ENCODE measurements at regions not wholly inside any gene's neighbourhood (a gene's known extent, or its start where the extent isn't known, plus 50 kb on each side); places are given as distances from the start of the nearest gene placed in this dataset.
A peak's percentile ranks its signal among the peaks of the same experiment; 100 is the strongest.

DNA sequence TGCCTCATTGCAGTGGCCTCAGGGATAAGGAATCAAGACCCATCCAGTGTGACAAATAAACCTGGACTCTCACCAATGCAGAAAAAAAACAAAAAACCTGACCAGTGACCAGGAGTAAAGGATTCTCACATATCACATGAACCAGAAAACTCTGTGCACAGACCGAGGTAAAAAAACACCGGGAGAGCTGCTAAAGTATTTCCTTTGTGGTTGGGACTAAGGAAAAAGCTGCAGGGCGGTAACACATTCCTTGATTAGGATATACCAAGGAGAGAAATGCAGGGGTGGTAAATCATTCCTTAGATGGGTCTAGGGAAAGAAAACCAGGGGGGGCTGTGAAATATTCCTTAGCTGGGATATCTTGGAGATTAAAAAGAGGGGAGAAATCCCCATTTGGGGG lies 64.8 kb upstream of the ZNF85 start:
- DNase-seq (ENCODE audit: low read depth, low spot score) = peak; percentile 1

- DNase-seq (ENCODE audit: low read depth, low spot score) = no peak
Observed at GRCh38 chr19:20858861-20859260, 64.2 kb upstream of the ZNF85 start.

DNA sequence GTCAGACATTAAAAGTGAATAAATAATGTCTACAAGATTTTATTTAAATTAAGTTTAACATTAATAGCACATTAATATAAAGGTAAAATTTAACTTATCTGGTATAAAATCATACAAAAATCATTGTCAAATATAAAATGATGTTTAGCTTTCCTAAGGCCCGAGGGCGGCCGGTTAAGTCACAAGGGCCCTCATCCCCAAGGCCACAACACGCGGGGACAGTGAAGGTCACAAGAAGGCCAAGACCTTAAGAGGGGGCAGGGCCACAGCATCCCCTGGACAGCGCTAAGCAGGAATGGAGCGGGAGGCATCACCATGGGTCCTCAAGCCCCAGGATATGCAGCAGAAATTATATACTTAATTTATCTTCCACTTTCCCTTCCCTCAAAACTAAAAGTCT lies 62.7 kb upstream of the ZNF85 start:
- no peak for DNase-seq (ENCODE audit: low read depth, low spot score)

GRCh38 chr19:20863176-20863575 lies 59.9 kb upstream of the ZNF85 start:
- no peak for DNase-seq (ENCODE audit: low read depth, low spot score)

Data from astrocyte of the hippocampus (primary cell).